8988T (cell line): ENCODE measurements at regions not wholly inside any gene's neighbourhood (a gene's known extent, or its start where the extent isn't known, plus 50 kb on each side); places are given as distances from the start of the nearest gene placed in this dataset.
A peak's percentile ranks its signal among the peaks of the same experiment; 100 is the strongest.
"Not testable (repeated sequence)": the region's sequence is repeated elsewhere in the genome, so short reads cannot be mapped to it uniquely, and the experiment has no call there.

Source experiments
- DNase-seq: peaks from one replicate; pipeline ENCODE4 v3.0.0; 2011

DNA sequence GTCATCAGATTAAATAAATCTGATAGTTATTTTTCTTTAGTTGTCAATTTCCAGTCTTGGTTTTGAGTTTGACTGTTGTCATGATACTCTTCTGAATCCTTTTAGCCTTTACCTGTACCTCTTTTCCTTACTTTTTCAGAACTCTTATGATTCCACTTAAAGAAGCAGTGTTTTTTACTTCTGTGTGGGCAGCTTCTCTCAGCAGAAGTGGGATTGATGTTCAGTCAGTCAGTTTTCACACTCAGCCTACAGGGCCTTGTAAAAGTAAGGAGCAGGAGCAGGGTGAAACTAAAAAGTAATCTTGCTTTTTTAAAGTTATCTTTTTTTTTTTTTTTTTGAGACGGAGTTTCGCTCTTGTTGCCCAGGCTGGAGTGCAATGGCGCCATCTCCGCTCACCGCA is 75.1 kb downstream of the HAUS1 start:
- DNase-seq = no peak

DNA sequence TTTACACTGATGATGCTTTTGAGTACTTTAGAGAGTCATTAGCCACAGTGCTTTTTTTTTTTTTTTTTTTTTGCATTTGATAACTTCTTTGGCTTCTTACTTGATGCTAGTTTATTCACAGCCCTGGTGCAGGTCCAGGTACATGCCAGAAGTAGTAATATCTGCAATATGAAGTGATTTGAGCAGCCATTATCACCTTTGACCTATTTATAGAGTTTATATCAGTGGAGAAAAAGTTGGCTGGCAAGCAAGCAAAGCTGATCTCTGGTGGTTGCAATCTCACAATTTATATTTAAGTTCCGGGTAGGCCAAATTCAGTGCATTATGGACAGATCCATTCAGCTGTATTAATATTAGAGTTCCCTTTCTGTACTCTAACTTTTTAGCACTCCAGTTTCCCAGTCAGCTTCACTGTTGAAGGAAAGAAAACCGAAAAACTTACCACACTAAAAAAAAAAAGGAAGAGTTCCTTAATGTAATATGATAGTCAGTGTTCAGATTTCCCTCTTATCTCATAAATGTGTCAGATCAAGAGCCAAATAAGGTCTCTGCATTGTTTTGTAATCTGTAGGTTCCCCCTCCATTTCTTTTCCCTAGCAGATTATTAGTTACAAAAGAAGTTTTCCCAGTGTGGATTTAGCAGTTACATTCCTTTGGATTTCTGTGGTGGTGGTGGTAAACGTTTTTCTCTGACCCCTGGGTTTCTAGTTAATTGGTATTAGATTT is 78.6 kb downstream of the HAUS1 start:
- no peak for DNase-seq

GRCh38 chr18:46184296-46184695 is 80.1 kb downstream of the HAUS1 start:
- not testable (repeated sequence) for DNase-seq

GRCh38 chr18:46184727-46185126 is 80.5 kb downstream of the HAUS1 start:
- no peak for DNase-seq

- no peak for DNase-seq
Observed at GRCh38 chr18:46190667-46191066, 86.5 kb downstream of the HAUS1 start.

DNA sequence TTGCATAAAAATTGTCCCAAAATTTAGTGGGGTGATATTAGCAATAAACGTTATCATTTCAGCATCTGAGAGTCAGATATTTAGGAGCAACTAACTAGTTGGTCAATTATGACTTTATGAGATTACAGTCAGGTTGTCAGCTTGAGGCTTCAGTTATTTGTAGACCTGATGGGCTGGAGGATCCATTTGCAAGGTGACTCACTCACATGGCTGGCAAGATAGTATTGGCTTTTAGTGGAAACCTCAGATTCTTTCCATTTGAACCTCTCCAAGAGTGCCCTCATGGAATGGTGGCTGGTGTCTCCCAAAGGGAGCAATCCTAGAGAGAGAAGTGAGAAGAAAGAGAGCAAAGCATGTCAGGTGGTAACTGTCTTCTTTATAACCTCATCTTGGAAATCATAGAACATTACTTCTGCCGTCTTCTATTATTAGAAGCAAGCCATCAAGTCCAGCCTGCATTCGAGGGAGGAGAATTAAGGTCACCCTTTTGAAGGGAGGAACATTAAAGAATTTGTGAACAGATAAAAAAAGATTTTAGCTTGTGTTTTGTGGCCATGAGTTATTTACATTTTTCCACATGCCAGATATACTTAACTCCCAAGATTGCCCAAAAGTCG is 92.5 kb downstream of the HAUS1 start:
- no peak for DNase-seq

GRCh38 chr18:46199515-46200147 is 95.4 kb downstream of the HAUS1 start:
- DNase-seq = no peak

- DNase-seq = not testable (repeated sequence)
Observed at GRCh38 chr18:46200178-46201055, 96.2 kb downstream of the HAUS1 start.

DNA sequence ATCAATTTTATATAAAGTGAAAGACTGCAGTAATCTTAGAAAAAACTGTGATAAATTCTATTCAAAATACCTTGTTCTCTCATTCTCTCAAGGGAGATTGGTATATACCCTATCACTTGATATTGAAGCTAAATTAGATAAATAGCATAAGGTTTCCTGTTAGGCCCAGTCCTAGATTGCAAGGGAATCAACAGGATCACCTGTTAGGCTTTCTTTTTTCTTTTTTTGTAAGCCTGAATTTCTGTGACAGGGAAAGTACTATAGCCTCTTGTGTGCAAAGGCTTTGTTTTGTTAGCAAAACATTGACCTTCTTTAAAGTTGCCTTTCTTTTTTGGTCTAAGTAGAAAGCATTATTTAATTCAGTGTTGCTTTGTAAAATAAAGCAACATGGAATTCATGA is 100.0 kb downstream of the HAUS1 start:
- no peak for DNase-seq

- DNase-seq = no peak
Observed at GRCh38 chr18:46207985-46208384, 103.8 kb downstream of the HAUS1 start.

DNA sequence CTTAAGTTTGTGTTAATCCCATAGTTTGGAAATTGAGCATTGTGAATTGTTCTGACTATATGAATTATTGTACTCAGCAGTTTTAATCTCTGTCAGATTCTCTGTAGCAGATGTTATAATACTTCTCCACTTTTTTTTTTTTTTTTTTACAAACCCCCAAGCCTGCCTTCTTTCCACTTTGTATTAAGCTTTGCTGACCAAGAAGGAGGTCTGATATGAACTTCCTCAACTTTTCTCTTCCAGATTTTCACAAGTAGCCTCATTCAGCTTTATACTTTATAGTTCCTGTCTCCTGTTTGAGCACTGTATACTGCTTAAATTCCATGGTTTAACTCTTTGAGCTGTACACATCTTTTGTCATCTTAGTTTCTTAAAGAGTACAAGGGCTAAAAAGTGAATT is 105.0 kb downstream of the HAUS1 start:
- no peak for DNase-seq

GRCh38 chr18:46211816-46212215 is 107.6 kb downstream of the HAUS1 start:
- no peak for DNase-seq

GRCh38 chr18:46212398-46212797 is 108.2 kb downstream of the HAUS1 start:
- no peak for DNase-seq

DNA sequence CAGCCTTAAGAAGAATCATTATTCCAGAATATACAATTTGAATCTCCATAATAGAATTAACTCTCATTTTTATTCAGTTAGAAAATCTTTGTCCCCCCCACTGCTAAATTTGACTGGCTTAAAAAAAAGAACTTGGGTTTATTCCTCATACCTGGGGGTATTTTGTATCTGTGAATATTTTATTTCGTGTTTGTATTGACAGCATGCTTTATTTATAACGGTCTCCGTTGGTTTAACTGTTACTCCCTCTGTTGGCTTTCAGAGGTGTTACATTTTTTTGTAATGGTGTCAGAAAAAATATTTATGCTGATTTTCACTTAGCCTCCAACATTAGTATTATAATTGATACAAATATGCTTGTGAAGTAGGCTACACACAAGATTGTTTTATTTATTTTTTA is 109.1 kb downstream of the HAUS1 start:
- peak; percentile 26 for DNase-seq

DNA sequence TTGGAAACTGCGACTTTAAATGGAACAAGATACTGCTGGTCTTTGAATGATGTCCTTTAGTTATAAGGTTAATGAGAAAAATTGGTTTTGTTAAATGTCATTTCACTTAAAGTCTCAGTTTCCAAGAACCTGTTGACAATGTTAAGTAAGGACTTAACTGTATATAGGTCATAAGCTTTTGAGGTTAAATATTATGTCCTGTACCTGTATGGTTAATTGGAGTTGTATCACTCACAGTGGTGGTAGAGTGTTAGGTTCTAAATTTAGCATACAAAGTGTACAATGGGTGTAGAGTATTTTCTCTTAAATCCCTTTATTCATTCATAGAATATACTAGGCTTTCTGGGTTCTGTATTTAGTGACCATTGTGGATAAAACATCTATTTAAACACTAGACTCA is 110.2 kb downstream of the HAUS1 start:
- DNase-seq = no peak

- DNase-seq = no peak
Observed at GRCh38 chr18:46215902-46216723, 111.9 kb downstream of the HAUS1 start.

GRCh38 chr18:46220116-46220515 is 115.9 kb downstream of the HAUS1 start:
- no peak for DNase-seq

GRCh38 chr18:46222093-46222492 is 117.9 kb downstream of the HAUS1 start:
- DNase-seq = no peak

DNA sequence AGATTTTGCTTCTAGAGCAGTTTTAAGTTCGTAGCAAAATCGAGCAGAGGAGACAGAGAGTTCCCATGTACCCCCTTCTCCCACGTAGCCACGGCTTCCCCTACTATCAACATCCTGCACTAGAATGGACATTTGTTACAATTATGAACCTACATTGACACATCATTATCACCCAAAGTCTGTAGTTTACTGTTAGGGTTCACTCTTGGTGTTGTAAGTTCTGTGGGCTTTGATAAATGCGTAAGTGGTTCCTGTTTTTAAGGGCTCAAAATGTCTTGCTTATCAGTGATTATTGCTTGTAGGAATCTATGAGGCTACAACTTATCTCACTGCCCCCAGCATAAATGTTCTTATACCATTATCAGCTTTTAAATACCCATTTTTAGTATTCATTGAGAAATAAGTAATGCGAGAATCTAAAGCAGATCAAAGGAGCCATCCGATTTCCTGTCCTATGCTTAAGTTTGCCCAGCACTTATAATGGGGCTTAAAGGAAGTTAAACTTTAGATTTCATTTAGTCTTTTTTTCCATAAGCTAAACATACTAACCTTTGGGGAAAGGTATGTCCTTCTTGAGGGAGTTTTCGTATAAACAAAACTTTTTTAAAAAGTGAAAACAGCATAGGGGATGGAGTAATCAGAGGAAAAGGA is 118.7 kb downstream of the HAUS1 start:
- DNase-seq = no peak

- DNase-seq = no peak
Observed at GRCh38 chr18:46224181-46224775, 120.1 kb downstream of the HAUS1 start.

GRCh38 chr18:46226461-46226860 is 122.3 kb downstream of the HAUS1 start:
- DNase-seq = no peak
